ENCODE measurements at regions not wholly inside any gene's neighbourhood (a gene's known extent, or its start where the extent isn't known, plus 50 kb on each side); places are given as distances from the start of the nearest gene placed in this dataset.

DNA sequence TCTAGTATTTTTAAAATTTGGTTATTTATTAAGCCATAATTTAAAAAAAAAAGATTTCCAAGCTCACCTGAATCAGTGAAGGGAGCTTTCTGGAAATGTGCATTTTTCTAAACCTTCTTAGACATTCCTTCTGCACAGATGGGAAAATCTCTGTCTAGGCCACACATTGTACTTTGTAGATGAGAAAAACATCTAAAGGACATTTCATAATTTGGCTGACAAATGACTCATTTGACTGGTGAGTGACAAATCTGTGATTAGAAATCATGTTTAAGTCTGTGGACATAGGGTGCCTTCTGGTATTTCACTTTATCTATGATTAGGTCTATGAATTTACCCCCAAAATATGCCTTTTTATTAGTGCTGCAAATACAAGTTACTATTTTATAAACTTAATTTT, 1044.9 kb upstream of the FLRT2 start:
- Mint-ChIP-seq H3K36me3 (ENCODE audit: insufficient read depth, unreplicated experiment) (no peaks in the 10 kb centered on the region), H3K4me1 (ENCODE audit: insufficient read depth, unreplicated experiment) (peaks cover 6% of the 10 kb centered on the region), H3K9me3 (ENCODE audit: unreplicated experiment) (no peaks in the 10 kb centered on the region), H3K27me3 (ENCODE audit: insufficient read depth, unreplicated experiment) (no peaks in the 10 kb centered on the region), H3K4me3 (ENCODE audit: unreplicated experiment) (no peak overlapping the region), H3K27ac (ENCODE audit: low read depth, unreplicated experiment) (no peak overlapping the region)
- BruUV-seq (replicated peaks) = no TSS peak
- POLR2A ChIA-PET = no interaction called here
- intact Hi-C loops (cut with micrococcal nuclease) = no loop called here
- CTCF ChIA-PET = no interaction called here
- TF ChIP-seq, protein P1, sequence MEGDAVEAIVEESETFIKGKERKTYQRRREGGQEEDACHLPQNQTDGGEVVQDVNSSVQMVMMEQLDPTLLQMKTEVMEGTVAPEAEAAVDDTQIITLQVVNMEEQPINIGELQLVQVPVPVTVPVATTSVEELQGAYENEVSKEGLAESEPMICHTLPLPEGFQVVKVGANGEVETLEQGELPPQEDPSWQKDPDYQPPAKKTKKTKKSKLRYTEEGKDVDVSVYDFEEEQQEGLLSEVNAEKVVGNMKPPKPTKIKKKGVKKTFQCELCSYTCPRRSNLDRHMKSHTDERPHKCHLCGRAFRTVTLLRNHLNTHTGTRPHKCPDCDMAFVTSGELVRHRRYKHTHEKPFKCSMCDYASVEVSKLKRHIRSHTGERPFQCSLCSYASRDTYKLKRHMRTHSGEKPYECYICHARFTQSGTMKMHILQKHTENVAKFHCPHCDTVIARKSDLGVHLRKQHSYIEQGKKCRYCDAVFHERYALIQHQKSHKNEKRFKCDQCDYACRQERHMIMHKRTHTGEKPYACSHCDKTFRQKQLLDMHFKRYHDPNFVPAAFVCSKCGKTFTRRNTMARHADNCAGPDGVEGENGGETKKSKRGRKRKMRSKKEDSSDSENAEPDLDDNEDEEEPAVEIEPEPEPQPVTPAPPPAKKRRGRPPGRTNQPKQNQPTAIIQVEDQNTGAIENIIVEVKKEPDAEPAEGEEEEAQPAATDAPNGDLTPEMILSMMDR (IDR thresholded peaks at IDR 0.05; ENCODE audit: unreplicated experiment) = no peak
- peak; percentile 5 for DNase-seq (ENCODE audit: unreplicated experiment)

DNA sequence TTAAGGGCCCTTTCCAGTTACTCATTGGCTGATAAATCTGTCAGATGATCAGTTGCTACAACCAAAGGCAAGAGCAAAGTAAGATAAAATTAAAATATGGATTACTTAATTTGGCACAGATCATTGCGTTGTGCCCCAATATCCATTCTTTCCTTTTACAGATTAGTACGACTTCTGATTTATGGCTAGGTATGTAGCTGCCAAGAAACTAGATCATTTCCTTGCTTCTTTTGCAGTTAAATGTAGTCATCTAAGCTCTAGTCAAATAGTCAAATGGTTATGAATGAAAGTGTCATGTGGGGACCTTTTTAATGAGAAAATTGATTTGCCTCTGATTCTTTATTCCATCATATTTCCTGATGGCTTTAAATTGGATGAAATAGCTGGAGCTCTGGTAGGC, 1039.9 kb upstream of the FLRT2 start:
- Mint-ChIP-seq H3K36me3 (ENCODE audit: insufficient read depth, unreplicated experiment) (no peaks in the 10 kb centered on the region), H3K27ac (ENCODE audit: low read depth, unreplicated experiment) (no peak overlapping the region), H3K9me3 (ENCODE audit: unreplicated experiment) (no peaks in the 10 kb centered on the region), H3K4me3 (ENCODE audit: unreplicated experiment) (no peak overlapping the region), H3K4me1 (ENCODE audit: insufficient read depth, unreplicated experiment) (peaks cover 6% of the 10 kb centered on the region), H3K27me3 (ENCODE audit: insufficient read depth, unreplicated experiment) (no peaks in the 10 kb centered on the region)
- ChIA-PET CTCF (interaction anchor here (0.5 to 0.6 kb wide), 2 partner anchors 634 to 1031 kb away, joined by 3 to 4 read pairs; no protein-coding TSS in a partner anchor), POLR2A (interaction anchor here (0.7 kb wide), 1 partner anchor 8 kb away, joined by 3 read pairs; no protein-coding TSS in a partner anchor)
- intact Hi-C loops (cut with micrococcal nuclease) = no loop called here
- TF ChIP-seq, protein P1 (IDR thresholded peaks at IDR 0.05; ENCODE audit: unreplicated experiment) = no peak
- DNase-seq (ENCODE audit: unreplicated experiment) = no peak
- no TSS peak for BruUV-seq (replicated peaks)

DNA sequence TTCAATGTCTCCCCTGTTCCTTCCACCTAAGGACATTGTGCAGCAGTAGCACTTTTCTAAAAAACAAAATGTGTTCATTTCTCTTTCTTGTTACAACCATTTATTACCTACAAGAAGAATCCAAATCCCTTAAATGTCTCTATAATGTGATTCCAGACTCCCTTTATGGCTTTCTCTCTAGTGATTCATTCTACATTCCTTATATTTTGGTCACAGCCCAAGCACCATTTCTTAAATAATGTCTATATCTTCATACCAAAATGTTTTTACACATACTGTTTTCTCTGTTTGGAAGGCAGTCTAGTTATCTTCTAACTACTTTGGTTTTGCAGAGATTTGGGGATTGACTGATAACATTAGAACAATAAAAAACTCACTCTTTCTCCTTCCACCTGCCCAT, 1037.3 kb upstream of the FLRT2 start:
- no TSS peak for BruUV-seq (replicated peaks)
- Mint-ChIP-seq H3K27ac (ENCODE audit: low read depth, unreplicated experiment) (no peak overlapping the region), H3K4me3 (ENCODE audit: unreplicated experiment) (no peak overlapping the region), H3K4me1 (ENCODE audit: insufficient read depth, unreplicated experiment) (peaks cover 6% of the 10 kb centered on the region), H3K9me3 (ENCODE audit: unreplicated experiment) (no peaks in the 10 kb centered on the region), H3K36me3 (ENCODE audit: insufficient read depth, unreplicated experiment) (no peaks in the 10 kb centered on the region), H3K27me3 (ENCODE audit: insufficient read depth, unreplicated experiment) (no peaks in the 10 kb centered on the region)
- POLR2A ChIA-PET = no interaction called here
- DNase-seq (ENCODE audit: unreplicated experiment) = no peak
- CTCF ChIA-PET = no interaction called here
- TF ChIP-seq, protein P1 (IDR thresholded peaks at IDR 0.05; ENCODE audit: unreplicated experiment) = no peak
- intact Hi-C loops (cut with micrococcal nuclease) = no loop called here

DNA sequence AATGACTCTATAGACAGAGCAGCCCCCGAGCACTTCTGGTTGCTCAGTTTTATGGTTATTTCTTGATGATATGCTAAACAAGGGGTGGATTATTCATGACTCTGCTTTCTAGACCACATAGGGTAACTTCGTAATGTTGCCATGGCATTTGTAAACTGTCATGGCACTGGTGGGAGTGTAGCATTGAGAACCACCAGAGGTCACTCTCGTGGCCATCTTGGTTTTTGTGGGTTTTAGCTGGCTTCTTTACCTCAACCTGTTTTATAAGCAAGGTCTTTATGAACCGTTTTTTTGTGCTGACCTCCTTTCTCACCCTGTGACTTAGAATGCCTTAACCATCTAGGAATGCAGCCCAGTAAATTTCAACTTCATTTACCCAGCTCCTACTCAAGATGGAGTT, 1036.2 kb upstream of the FLRT2 start:
- no peak overlapping the region for H3K4me3 Mint-ChIP-seq (ENCODE audit: unreplicated experiment)
- H3K27ac Mint-ChIP-seq (ENCODE audit: low read depth, unreplicated experiment) = no peak overlapping the region
- CTCF ChIA-PET = no interaction called here
- POLR2A ChIA-PET = no interaction called here
- H3K9me3 Mint-ChIP-seq (ENCODE audit: unreplicated experiment) = no peaks in the 10 kb centered on the region
- peaks cover 6% of the 10 kb centered on the region for H3K4me1 Mint-ChIP-seq (ENCODE audit: insufficient read depth, unreplicated experiment)
- intact Hi-C loops (cut with micrococcal nuclease) = no loop called here
- no peaks in the 10 kb centered on the region for H3K36me3 Mint-ChIP-seq (ENCODE audit: insufficient read depth, unreplicated experiment)
- no TSS peak for BruUV-seq (replicated peaks)
- DNase-seq (ENCODE audit: unreplicated experiment) = no peak
- TF ChIP-seq, protein P1 (IDR thresholded peaks at IDR 0.05; ENCODE audit: unreplicated experiment) = no peak
- no peaks in the 10 kb centered on the region for H3K27me3 Mint-ChIP-seq (ENCODE audit: insufficient read depth, unreplicated experiment)
